GM19324 (cell line): ENCODE measurements at regions not wholly inside any gene's neighbourhood (a gene's known extent, or its start where the extent isn't known, plus 50 kb on each side); places are given as distances from the start of the nearest gene placed in this dataset.
"Not testable (repeated sequence)": the region's sequence is repeated elsewhere in the genome, so short reads cannot be mapped to it uniquely, and the experiment has no call there.

ENCODE experiments used
- ATAC-seq: cut with Tn5 transposase; IDR thresholded peaks from one replicate; pipeline ENCODE4 v1.9.1; 2021; ENCODE audit warnings: mild to moderate bottlenecking, moderate library complexity; ENCODE audit not compliant: unreplicated experiment, low FRiP score

DNA sequence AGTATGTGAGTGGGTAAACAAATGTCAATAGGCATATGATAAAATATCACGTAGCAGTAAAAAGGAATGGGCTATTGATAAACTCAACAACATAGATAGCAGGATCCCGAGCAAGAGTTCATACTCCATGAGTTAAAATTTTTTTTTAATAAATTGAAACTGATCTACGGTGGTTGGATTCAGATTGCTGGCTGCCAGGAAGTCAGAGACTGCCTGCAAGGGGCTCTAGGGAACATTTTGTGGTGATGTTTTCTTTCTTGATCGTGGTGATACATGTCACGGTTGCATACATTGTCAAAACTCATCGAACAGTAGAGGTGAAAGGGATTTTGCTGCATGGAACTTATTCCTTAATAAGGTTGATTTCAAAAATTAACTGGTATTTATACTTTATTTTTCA is 62.6 kb upstream of the WNT7B start:
- ATAC-seq, result no peak

GRCh38 chr22:46040471-46041465 is 63.8 kb upstream of the WNT7B start:
- no peak for ATAC-seq

DNA sequence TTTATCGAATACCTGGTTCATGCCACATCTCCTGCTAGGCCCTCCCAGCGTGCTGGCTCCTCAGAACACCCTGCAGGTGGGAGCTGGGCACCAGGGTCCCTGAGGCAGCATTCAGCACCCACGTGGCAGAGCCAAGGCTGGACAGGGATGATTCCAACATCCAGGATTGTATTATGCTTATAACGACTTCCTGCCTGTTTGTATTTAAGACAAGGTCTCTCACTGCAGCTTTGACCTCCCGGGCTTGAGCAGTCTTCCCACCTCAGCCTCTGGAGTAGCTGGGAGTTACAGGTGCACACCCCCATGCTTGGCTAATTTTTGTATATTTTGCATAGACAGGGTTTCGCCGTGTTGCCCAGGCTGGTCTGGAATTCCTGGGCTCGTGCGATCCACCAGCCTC is 64.7 kb upstream of the WNT7B start:
- no peak for ATAC-seq

DNA sequence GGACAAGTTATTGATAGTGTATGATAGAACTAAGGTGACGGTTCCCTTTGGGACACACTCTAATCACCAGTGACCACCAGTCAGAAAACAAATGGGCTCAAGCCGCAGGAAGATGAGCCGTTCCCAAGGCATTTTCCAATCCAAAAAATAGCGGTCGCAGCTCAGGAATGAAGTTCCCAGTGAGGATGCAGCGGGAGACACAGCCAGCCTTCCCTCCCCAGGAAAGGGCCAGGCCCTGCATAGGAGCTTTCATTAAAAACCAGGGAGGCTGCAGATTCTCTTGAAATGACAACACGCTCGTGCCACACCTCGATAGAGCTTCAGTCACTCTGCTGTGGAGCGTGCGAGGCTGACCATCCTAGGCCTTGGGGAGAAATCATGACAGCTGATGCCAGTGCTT is 65.8 kb upstream of the WNT7B start:
- ATAC-seq, result no peak

DNA sequence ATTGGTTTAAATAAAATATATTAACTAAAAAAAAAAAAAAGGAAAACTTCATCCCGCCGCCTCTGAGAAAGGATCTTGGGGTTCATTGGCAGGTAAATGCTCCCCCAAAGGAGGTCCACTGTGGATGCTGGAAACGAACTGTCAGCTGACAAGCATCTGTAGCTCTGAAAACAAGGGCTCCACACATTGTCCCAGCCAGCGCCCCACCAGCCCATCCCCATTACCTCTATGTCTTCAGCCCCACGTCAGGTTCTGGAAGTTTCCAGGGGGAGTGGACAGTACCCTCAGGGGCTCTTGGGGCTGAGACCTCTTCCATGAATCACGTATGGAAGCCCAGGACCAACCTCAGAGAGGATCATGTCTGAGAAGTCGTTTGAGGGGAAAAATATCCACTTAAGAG is 66.4 kb upstream of the WNT7B start:
- ATAC-seq, result no peak

DNA sequence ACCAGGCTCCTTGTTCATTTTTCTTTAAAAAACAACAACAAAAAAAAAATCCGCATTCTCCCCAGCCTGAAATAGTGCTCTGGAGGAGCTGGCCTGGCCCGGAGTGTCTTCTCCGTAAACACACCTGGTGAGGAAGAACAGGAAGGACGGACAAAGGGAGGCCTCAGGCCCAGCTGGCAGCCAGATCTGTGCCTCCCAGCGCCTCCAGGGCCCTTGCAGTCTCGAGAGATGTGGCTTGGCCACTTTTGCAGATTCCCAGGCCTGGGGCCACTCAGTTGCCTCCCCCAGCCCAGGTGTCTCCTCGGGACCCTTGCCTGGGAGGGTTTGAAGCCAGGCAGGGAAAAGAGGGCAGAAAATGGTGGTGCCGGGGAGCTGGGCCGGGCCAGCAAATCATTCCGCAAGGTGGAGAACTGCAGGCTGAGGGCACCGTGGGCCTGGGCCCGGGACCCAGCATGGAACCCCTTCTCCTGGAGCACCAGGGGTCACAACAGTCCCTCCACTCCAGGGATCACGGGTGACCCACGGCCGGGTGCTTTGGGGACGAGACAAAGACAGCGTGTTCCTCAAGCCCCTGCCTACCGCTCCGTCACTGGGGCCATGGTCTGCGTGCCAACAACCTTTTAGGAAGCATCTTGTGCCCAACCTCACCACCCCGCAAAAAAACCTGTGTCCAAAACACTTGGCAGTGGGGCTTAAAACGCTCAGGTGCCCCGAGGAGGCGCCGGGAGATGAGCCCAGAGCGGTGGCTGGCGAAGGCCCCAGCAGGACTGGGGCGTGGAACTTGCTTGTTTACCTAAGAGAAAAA is 67.1 kb upstream of the WNT7B start:
- ATAC-seq, result no peak

GRCh38 chr22:46044621-46045458 is 67.9 kb upstream of the WNT7B start:
- no peak for ATAC-seq

GRCh38 chr22:46045459-46046298 is 68.7 kb upstream of the WNT7B start:
- ATAC-seq, result no peak

DNA sequence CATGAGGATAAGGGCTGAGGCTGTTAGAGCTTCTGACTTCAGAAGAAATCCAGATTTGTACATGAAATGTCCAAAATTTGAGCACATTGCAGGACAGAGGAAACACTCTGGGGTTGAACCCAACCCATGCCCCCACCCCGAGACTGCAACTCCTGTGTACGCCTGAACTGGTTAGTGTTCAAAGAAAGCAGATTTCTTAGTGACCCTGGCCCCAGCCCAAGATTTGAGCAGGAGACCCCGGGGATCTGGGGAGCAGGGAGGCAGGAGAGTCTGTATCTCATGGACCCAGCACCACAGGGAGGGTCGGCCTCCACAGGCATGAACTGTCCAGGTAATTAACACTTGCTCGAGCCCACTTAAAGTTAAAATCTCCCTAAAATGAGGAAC is 69.3 kb upstream of the WNT7B start:
- ATAC-seq, result no peak

DNA sequence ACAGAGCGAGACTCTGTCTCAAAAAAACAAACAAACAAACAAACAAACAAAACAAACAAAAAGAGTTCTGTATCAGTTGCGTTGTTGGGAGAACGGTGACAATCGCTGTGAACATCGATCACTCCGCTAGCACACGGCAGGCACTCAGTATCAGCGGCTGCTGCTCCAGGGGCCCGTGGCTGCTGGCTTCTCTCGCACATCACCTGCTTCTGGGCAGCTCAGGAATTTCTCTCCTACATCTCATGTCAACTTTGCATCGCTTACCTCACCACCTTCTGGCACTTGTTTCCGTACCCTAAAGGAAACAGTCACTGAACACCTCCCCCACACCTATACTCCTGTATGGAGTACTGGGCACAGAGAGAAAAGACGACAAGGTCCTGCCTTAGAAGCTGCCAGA is 70.3 kb upstream of the WNT7B start:
- ATAC-seq, result no peak

GRCh38 chr22:46047841-46048595 is 71.1 kb upstream of the WNT7B start:
- no peak for ATAC-seq

DNA sequence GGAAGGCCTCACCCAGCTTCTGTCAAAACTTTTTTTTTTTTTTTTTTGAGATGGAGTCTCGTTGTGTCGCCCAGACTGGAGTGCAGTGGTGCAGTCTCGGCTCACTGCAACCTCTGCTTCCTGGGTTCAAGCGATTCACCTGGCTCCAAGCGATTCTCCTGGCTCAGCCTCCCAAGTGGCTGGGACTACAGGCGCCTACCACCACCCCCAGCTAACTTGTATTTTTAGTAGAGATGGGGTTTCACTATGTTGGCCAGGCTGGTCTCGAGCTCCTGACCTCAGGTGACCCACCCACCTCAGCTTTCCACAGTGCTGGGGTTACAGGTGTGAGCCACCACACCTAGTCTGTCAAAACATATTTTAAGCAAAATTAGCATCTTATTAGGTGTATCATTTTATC is 71.7 kb upstream of the WNT7B start:
- not testable (repeated sequence) for ATAC-seq

GRCh38 chr22:46049726-46050450 is 72.9 kb upstream of the WNT7B start:
- no peak for ATAC-seq

GRCh38 chr22:46050451-46050845 is 73.5 kb upstream of the WNT7B start:
- no peak for ATAC-seq

DNA sequence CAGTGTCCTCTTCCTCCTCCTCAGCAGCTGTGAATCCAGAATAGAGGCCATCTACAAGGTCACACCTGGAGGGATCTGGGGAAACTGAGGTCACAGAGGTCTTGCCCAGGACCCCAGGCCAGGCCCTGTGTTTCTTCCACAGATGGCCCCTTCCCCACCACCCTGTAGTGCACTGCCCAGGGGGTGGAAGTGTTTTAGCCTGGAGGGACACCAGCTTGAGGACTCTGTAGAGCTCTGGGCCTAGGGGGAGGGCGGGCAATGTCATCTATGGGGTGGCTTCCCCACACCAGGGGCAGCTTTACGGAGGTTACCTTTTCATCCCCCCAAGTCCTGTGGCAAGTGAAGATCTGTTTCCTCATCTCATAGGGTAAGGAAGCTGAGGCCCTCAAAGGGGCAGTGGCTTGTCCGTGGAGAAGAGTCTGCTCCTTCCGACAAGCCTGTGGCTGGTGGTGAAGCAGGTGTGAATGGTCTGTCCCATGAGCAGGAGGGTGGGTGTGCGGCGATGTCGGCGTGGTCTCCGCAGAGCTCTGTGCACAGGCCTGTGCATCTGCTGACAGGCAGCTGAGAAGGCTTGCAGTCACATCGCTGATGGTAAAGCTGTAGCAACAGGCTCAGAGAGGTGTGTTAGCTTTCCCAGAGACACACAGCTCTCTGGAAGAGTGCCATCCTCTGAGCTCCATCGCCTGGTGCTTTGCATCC is 74.1 kb upstream of the WNT7B start:
- no peak for ATAC-seq

DNA sequence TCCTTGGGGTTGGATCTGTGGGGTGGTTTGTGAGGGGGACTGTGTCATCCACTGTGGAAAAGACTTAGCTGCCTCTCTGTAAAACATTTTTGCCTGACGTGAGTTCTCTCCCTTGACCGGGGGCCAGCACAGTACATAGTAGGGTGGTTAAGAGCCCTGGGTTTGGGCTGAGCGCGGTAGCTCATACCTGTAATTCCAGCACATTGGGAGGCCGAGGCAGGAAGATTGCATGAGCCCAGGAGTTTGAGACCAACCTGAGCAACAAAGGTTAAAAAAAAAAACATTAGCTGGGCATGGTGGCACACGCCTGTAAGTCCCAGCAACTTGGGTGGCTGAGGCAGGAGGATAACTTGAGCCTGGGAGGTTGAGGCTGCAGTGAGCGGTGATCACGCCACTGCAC is 74.7 kb upstream of the WNT7B start:
- no peak for ATAC-seq

GRCh38 chr22:46052331-46052771 is 75.4 kb upstream of the WNT7B start:
- ATAC-seq, result no peak
